ENCODE measurements at regions not wholly inside any gene's neighbourhood (a gene's known extent, or its start where the extent isn't known, plus 50 kb on each side); places are given as distances from the start of the nearest gene placed in this dataset.
"Not testable (repeated sequence)": the region's sequence is repeated elsewhere in the genome, so short reads cannot be mapped to it uniquely, and the experiment has no call there.

GRCh38 chr1:209123601-209124000 is 459.9 kb upstream of the CAMK1G start:
- no peaks in the 10 kb centered on the region for H3K4me1 ChIP-seq (ENCODE audit: insufficient read depth, low read length)
- no peaks in the 10 kb centered on the region for H3K36me3 ChIP-seq (ENCODE audit: insufficient read depth, low read length)
- H3K9me3 ChIP-seq (ENCODE audit: control insufficient read depth, insufficient read depth, low read length): peaks cover 8% of the 10 kb centered on the region; the same call in 1 of the 2 replicates
- no peak overlapping the region for H3K9ac ChIP-seq (ENCODE audit: low read depth, low read length)

- H3K4me1 ChIP-seq (ENCODE audit: insufficient read depth, low read length); H3K36me3 ChIP-seq (ENCODE audit: insufficient read depth, low read length); H3K9ac ChIP-seq (ENCODE audit: low read depth, low read length); H3K9me3 ChIP-seq (ENCODE audit: control insufficient read depth, insufficient read depth, low read length): not testable (repeated sequence)
Observed at GRCh38 chr1:209129091-209129490, 454.4 kb upstream of the CAMK1G start.

- H3K9me3 ChIP-seq (ENCODE audit: control insufficient read depth, insufficient read depth, low read length): peaks cover 8% of the 10 kb centered on the region; the same call in 1 of the 2 replicates
- no peaks in the 10 kb centered on the region for H3K4me1 ChIP-seq (ENCODE audit: insufficient read depth, low read length)
- no peak overlapping the region for H3K9ac ChIP-seq (ENCODE audit: low read depth, low read length)
- H3K36me3 ChIP-seq (ENCODE audit: insufficient read depth, low read length): no peaks in the 10 kb centered on the region
Observed at GRCh38 chr1:209130886-209131285, 452.6 kb upstream of the CAMK1G start.

- H3K4me1 ChIP-seq (ENCODE audit: insufficient read depth, low read length): no peaks in the 10 kb centered on the region
- no peak overlapping the region for H3K9ac ChIP-seq (ENCODE audit: low read depth, low read length)
- H3K9me3 ChIP-seq (ENCODE audit: control insufficient read depth, insufficient read depth, low read length): 0 out of 2 replicates have a peak, but pooled peaks cover under 1% of the 10 kb centered on the region
- no peaks in the 10 kb centered on the region for H3K36me3 ChIP-seq (ENCODE audit: insufficient read depth, low read length)
Observed at GRCh38 chr1:209132736-209133467, 450.6 kb upstream of the CAMK1G start.

- H3K36me3 ChIP-seq (ENCODE audit: insufficient read depth, low read length): no peaks in the 10 kb centered on the region
- no peaks in the 10 kb centered on the region for H3K9me3 ChIP-seq (ENCODE audit: control insufficient read depth, insufficient read depth, low read length)
- no peak overlapping the region for H3K9ac ChIP-seq (ENCODE audit: low read depth, low read length)
- H3K4me1 ChIP-seq (ENCODE audit: insufficient read depth, low read length): no peaks in the 10 kb centered on the region
Observed at GRCh38 chr1:209134001-209134400, 449.5 kb upstream of the CAMK1G start.

- H3K36me3 ChIP-seq (ENCODE audit: insufficient read depth, low read length): no peaks in the 10 kb centered on the region
- no peaks in the 10 kb centered on the region for H3K4me1 ChIP-seq (ENCODE audit: insufficient read depth, low read length)
- H3K9me3 ChIP-seq (ENCODE audit: control insufficient read depth, insufficient read depth, low read length): no peaks in the 10 kb centered on the region
- H3K9ac ChIP-seq (ENCODE audit: low read depth, low read length): no peak overlapping the region
Observed at GRCh38 chr1:209143916-209144315, 439.6 kb upstream of the CAMK1G start.

- Histone ChIP-seq H3K9me3 (ENCODE audit: control insufficient read depth, insufficient read depth, low read length) (no peaks in the 10 kb centered on the region), H3K4me1 (ENCODE audit: insufficient read depth, low read length) (peaks cover 4% of the 10 kb centered on the region; the same call in 1 of the 2 replicates)
Observed at GRCh38 chr1:209150114-209150513, 433.4 kb upstream of the CAMK1G start.

GRCh38 chr1:209153411-209153810 is 430.1 kb upstream of the CAMK1G start:
- no peaks in the 10 kb centered on the region for H3K9me3 ChIP-seq (ENCODE audit: control insufficient read depth, insufficient read depth, low read length)
- no peaks in the 10 kb centered on the region for H3K36me3 ChIP-seq (ENCODE audit: insufficient read depth, low read length)
- H3K4me1 ChIP-seq (ENCODE audit: insufficient read depth, low read length): peaks cover 26% of the 10 kb centered on the region
- no peak overlapping the region for H3K9ac ChIP-seq (ENCODE audit: low read depth, low read length)

More at GRCh38 chr1:209150114-209150513, 433.4 kb upstream of the CAMK1G start:
- Histone ChIP-seq H3K36me3 (ENCODE audit: insufficient read depth, low read length) (no peaks in the 10 kb centered on the region), H3K9ac (ENCODE audit: low read depth, low read length) (no peak overlapping the region)

GRCh38 chr1:209154912-209155311 is 428.6 kb upstream of the CAMK1G start:
- no peaks in the 10 kb centered on the region for H3K36me3 ChIP-seq (ENCODE audit: insufficient read depth, low read length)
- H3K9ac ChIP-seq (ENCODE audit: low read depth, low read length): no peak overlapping the region
- H3K4me1 ChIP-seq (ENCODE audit: insufficient read depth, low read length): peaks cover 34% of the 10 kb centered on the region
- no peaks in the 10 kb centered on the region for H3K9me3 ChIP-seq (ENCODE audit: control insufficient read depth, insufficient read depth, low read length)

- peaks cover 34% of the 10 kb centered on the region for H3K4me1 ChIP-seq (ENCODE audit: insufficient read depth, low read length)
- H3K36me3 ChIP-seq (ENCODE audit: insufficient read depth, low read length): no peaks in the 10 kb centered on the region
- H3K9me3 ChIP-seq (ENCODE audit: control insufficient read depth, insufficient read depth, low read length): no peaks in the 10 kb centered on the region
- no peak overlapping the region for H3K9ac ChIP-seq (ENCODE audit: low read depth, low read length)
Observed at GRCh38 chr1:209155546-209155945, 428.0 kb upstream of the CAMK1G start.

GRCh38 chr1:209156991-209157390 is 426.5 kb upstream of the CAMK1G start:
- Histone ChIP-seq H3K36me3 (ENCODE audit: insufficient read depth, low read length) (no peaks in the 10 kb centered on the region), H3K9ac (ENCODE audit: low read depth, low read length) (no peak overlapping the region), H3K4me1 (ENCODE audit: insufficient read depth, low read length) (peaks cover 34% of the 10 kb centered on the region), H3K9me3 (ENCODE audit: control insufficient read depth, insufficient read depth, low read length) (no peaks in the 10 kb centered on the region)

GRCh38 chr1:209157546-209158249 is 425.8 kb upstream of the CAMK1G start:
- Histone ChIP-seq H3K9ac (ENCODE audit: low read depth, low read length) (no peak overlapping the region), H3K9me3 (ENCODE audit: control insufficient read depth, insufficient read depth, low read length) (no peaks in the 10 kb centered on the region), H3K4me1 (ENCODE audit: insufficient read depth, low read length) (peaks cover 34% of the 10 kb centered on the region), H3K36me3 (ENCODE audit: insufficient read depth, low read length) (no peaks in the 10 kb centered on the region)

GRCh38 chr1:209158851-209159250 is 424.7 kb upstream of the CAMK1G start:
- no peak overlapping the region for H3K9ac ChIP-seq (ENCODE audit: low read depth, low read length)
- no peaks in the 10 kb centered on the region for H3K9me3 ChIP-seq (ENCODE audit: control insufficient read depth, insufficient read depth, low read length)
- H3K36me3 ChIP-seq (ENCODE audit: insufficient read depth, low read length): no peaks in the 10 kb centered on the region
- H3K4me1 ChIP-seq (ENCODE audit: insufficient read depth, low read length): peaks cover 34% of the 10 kb centered on the region

GRCh38 chr1:209160230-209160629 is 423.3 kb upstream of the CAMK1G start:
- H3K36me3 ChIP-seq (ENCODE audit: insufficient read depth, low read length): no peaks in the 10 kb centered on the region
- H3K4me1 ChIP-seq (ENCODE audit: insufficient read depth, low read length): peaks cover 29% of the 10 kb centered on the region
- no peaks in the 10 kb centered on the region for H3K9me3 ChIP-seq (ENCODE audit: control insufficient read depth, insufficient read depth, low read length)
- no peak overlapping the region for H3K9ac ChIP-seq (ENCODE audit: low read depth, low read length)

- Histone ChIP-seq H3K9me3 (ENCODE audit: control insufficient read depth, insufficient read depth, low read length) (no peaks in the 10 kb centered on the region), H3K9ac (ENCODE audit: low read depth, low read length) (no peak overlapping the region), H3K4me1 (ENCODE audit: insufficient read depth, low read length) (peaks cover 13% of the 10 kb centered on the region; the same call in 1 of the 2 replicates), H3K36me3 (ENCODE audit: insufficient read depth, low read length) (no peaks in the 10 kb centered on the region)
Observed at GRCh38 chr1:209162651-209163050, 420.9 kb upstream of the CAMK1G start.

Measured in ES-I3 (cell line).